ENCODE measurements at regions not wholly inside any gene's neighbourhood (a gene's known extent, or its start where the extent isn't known, plus 50 kb on each side); places are given as distances from the start of the nearest gene placed in this dataset.

GRCh38 chr3:17840651-17841050, 98.2 kb upstream of the TBC1D5 start:
- Histone ChIP-seq H3K9ac (no peak overlapping the region), H3K27me3 (ENCODE audit: insufficient read depth) (no peaks in the 10 kb centered on the region), H3K27ac (ENCODE audit: low read depth in 2 of 2, low read length in 1 of 2) (no peak overlapping the region), H3K4me2 (no peak overlapping the region), H3K9me2 (no peaks in the 10 kb centered on the region), H3K4me1 (ENCODE audit: control insufficient read depth in 1 of 2, insufficient read depth in 2 of 2, low read depth in 1 of 2, low read length in 1 of 2) (no peaks in the 10 kb centered on the region; a peak in 1 of 4 replicates), H3F3A (replicated peaks; ENCODE audit: insufficient read depth) (no peaks in the 10 kb centered on the region), H2AFZ (ENCODE audit: low read depth) (no peak overlapping the region), H4K20me1 (ENCODE audit: insufficient read depth) (no peaks in the 10 kb centered on the region), H3K79me2 (ENCODE audit: insufficient read depth) (no peaks in the 10 kb centered on the region), H3K9me3 (no peaks in the 10 kb centered on the region), H3K4me3 (ENCODE audit: low read depth in 2 of 2, low read length in 1 of 2) (no peak overlapping the region), H3K36me3 (replicated peaks in 1 of 2; ENCODE audit: control insufficient read depth in 1 of 2, insufficient read depth in 2 of 2, low read length in 1 of 2) (no peaks in the 10 kb centered on the region)
- POLR2A ChIA-PET = no interaction called here
- WGBS (ENCODE audit: low lambda C conversion rate) = 68% methylated on average over 5 of the region's 5 CpGs
- TF ChIP-seq USF2 (IDR thresholded peaks at IDR 0.05; ENCODE audit: borderline replicate concordance, low read depth, low read length) (no peak), USF1 (IDR thresholded peaks at IDR 0.05; ENCODE audit: borderline replicate concordance, low read depth) (no peak), ZBTB33 (IDR thresholded peaks at IDR 0.05; ENCODE audit: borderline replicate concordance, low read depth) (no peak), RFX5 (IDR thresholded peaks at IDR 0.05; ENCODE audit: low read length) (no peak), JUND (IDR thresholded peaks at IDR 0.05) (no peak), TEAD4 (IDR thresholded peaks at IDR 0.05; ENCODE audit: borderline replicate concordance, insufficient read depth) (no peak), FOXM1 (IDR thresholded peaks at IDR 0.05; ENCODE audit: low read depth) (no peak), YY1 (IDR thresholded peaks at IDR 0.05; ENCODE audit: low read depth) (no peak), NFIC (IDR thresholded peaks at IDR 0.05; ENCODE audit: borderline replicate concordance) (no peak)
- CTCF ChIA-PET = interaction anchor here (0.6 to 3.2 kb wide), 56 partner anchors 9 to 1148 kb away, joined by 3 to 52 read pairs (median 4); partner anchors contain the start of gene TBC1D5
- DNase-seq = no peak

- no peaks in the 10 kb centered on the region; a peak in 1 of 4 replicates for H3K4me1 ChIP-seq (ENCODE audit: control insufficient read depth in 1 of 2, insufficient read depth in 2 of 2, low read depth in 1 of 2, low read length in 1 of 2)
- no peak overlapping the region for H3K9ac ChIP-seq
- H3K27me3 ChIP-seq (ENCODE audit: insufficient read depth) = no peaks in the 10 kb centered on the region
- H3K9me3 ChIP-seq = no peaks in the 10 kb centered on the region
- H3K9me2 ChIP-seq = no peaks in the 10 kb centered on the region
- ChIA-PET CTCF (interaction anchor here (1.0 to 3.2 kb wide), 12 partner anchors 23 to 1148 kb away, joined by 3 to 52 read pairs (median 6); partner anchors contain the start of gene TBC1D5), POLR2A (no interaction called here)
- no peaks in the 10 kb centered on the region for H3F3A ChIP-seq (replicated peaks; ENCODE audit: insufficient read depth)
- no peak overlapping the region for H3K27ac ChIP-seq (ENCODE audit: low read depth in 2 of 2, low read length in 1 of 2)
- H3K79me2 ChIP-seq (ENCODE audit: insufficient read depth) = no peaks in the 10 kb centered on the region
- no peaks in the 10 kb centered on the region for H4K20me1 ChIP-seq (ENCODE audit: insufficient read depth)
- WGBS (ENCODE audit: low lambda C conversion rate) = 88% methylated on average over 4 of the region's 4 CpGs
- DNase-seq = no peak
- H3K4me3 ChIP-seq (ENCODE audit: low read depth in 2 of 2, low read length in 1 of 2) = no peak overlapping the region
- no peak overlapping the region for H2AFZ ChIP-seq (ENCODE audit: low read depth)
- no peak overlapping the region for H3K4me2 ChIP-seq
- H3K36me3 ChIP-seq (replicated peaks in 1 of 2; ENCODE audit: control insufficient read depth in 1 of 2, insufficient read depth in 2 of 2, low read length in 1 of 2) = no peaks in the 10 kb centered on the region
- no peak for TF ChIP-seq REST (IDR thresholded peaks at IDR 0.05; ENCODE audit: low read depth, low read length)
- TF ChIP-seq ZBTB33 (IDR thresholded peaks at IDR 0.05; ENCODE audit: borderline replicate concordance, low read depth) = no peak
- TF ChIP-seq TAF1 (IDR thresholded peaks at IDR 0.05; ENCODE audit: borderline replicate concordance, low read depth, low read length) = no peak
- no peak for TF ChIP-seq PBX3 (IDR thresholded peaks at IDR 0.05)
- TF ChIP-seq YY1 (IDR thresholded peaks at IDR 0.05; ENCODE audit: low read depth) = no peak
- TF ChIP-seq RAD21 (IDR thresholded peaks at IDR 0.05; ENCODE audit: low read length) = no peak
- TF ChIP-seq RFX5 (IDR thresholded peaks at IDR 0.05; ENCODE audit: low read length) = no peak
- no peak for TF ChIP-seq NRF1 (IDR thresholded peaks at IDR 0.05; ENCODE audit: low read depth, low read length)
- no peak for TF ChIP-seq FOSL2 (IDR thresholded peaks at IDR 0.05; ENCODE audit: borderline replicate concordance, low read depth)
- no peak for TF ChIP-seq GATA2 (CRISPR knock-in tag; IDR thresholded peaks at IDR 0.05)
Measured at GRCh38 chr3:17840126-17840525, 97.7 kb upstream of the TBC1D5 start.

Measured in SK-N-SH (cell line).